Testis (tissue), 2 donors: ENCODE measurements at regions not wholly inside any gene's neighbourhood (a gene's known extent, or its start where the extent isn't known, plus 50 kb on each side); places are given as distances from the start of the nearest gene placed in this dataset.

Source experiments
- DNase-seq: peaks from one replicate; pipeline ENCODE4 v3.0.0-alpha.2; 2019
- H3K27ac ChIP-seq, 2 donors: fragments of 200-600 bp; sonication (generic); one replicate each; pipeline ENCODE4 v1.5.1; 2019
- H3K27me3 ChIP-seq: fragments of 200-600 bp; sonication (generic); one replicate; pipeline ENCODE4 v1.5.1; 2019
- H3K36me3 ChIP-seq: fragments of 200-600 bp; sonication (generic); one replicate; pipeline ENCODE4 v1.5.1; 2017; ENCODE audit warnings: low read depth; ENCODE audit errors: missing control alignments
- H3K4me1 ChIP-seq: fragments of 200-600 bp; sonication (generic); one replicate; pipeline ENCODE4 v1.5.1; 2019
- H3K4me3 ChIP-seq, 2 donors: fragments of 200-600 bp; sonication (generic); one replicate each; pipeline ENCODE4 v1.5.1; 2017 to 2019
- H3K9me3 ChIP-seq: fragments of 200-600 bp; sonication (generic); one replicate; pipeline ENCODE4 v1.5.1; 2017
- POLR2A ChIP-seq: fragments of 450-650 bp; IDR thresholded peaks from one replicate; pipeline ENCODE4 v1.6.1; 2017; ENCODE audit warnings: antibody characterized with exemption, mild to moderate bottlenecking, moderate library complexity
- WGBS, 2 donors: methylation state at CpG; one replicate each; pipeline ENCODE4 v1.1.5; 2018; 5-methylcytosine and 5-hydroxymethylcytosine counted together
- intact Hi-C: fragments of 100-400 bp; cut with DNase I; formaldehyde crosslinking; loops from one replicate; pipeline ENCODE4 v1.15.1; 2023; ENCODE audit warnings: low total_unique reads
- TF ChIP-seq, protein P1 (sequence below), 3 experiments: fragments of 450-650 bp in 2 of 3; fragments of 200-600 bp in 1 of 3; sonication (generic) in 1 of 3; IDR thresholded peaks; one replicate each; pipeline ENCODE4 v1.5.1; 2016 to 2019; ENCODE audit warnings: antibody characterized with exemption in 3 of 3, mild to moderate bottlenecking in 2 of 3, moderate library complexity in 1 of 3

GRCh38 chr7:146004805-146005204 lies 111.8 kb upstream of the CNTNAP2 start:
- no peak for TF ChIP-seq POLR2A
- TF ChIP-seq, protein P1, sequence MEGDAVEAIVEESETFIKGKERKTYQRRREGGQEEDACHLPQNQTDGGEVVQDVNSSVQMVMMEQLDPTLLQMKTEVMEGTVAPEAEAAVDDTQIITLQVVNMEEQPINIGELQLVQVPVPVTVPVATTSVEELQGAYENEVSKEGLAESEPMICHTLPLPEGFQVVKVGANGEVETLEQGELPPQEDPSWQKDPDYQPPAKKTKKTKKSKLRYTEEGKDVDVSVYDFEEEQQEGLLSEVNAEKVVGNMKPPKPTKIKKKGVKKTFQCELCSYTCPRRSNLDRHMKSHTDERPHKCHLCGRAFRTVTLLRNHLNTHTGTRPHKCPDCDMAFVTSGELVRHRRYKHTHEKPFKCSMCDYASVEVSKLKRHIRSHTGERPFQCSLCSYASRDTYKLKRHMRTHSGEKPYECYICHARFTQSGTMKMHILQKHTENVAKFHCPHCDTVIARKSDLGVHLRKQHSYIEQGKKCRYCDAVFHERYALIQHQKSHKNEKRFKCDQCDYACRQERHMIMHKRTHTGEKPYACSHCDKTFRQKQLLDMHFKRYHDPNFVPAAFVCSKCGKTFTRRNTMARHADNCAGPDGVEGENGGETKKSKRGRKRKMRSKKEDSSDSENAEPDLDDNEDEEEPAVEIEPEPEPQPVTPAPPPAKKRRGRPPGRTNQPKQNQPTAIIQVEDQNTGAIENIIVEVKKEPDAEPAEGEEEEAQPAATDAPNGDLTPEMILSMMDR (IDR thresholded peaks at IDR 0.05) = no peak
- no peak overlapping the region for H3K27ac ChIP-seq
- DNase-seq = no peak
- H3K36me3 ChIP-seq = no peaks in the 10 kb centered on the region
- no peaks in the 10 kb centered on the region for H3K4me1 ChIP-seq
- no peaks in the 10 kb centered on the region for H3K27me3 ChIP-seq
- no peak overlapping the region for H3K4me3 ChIP-seq
- 88 to 93% methylated on average over 2 of the region's 2 CpGs for WGBS, 2 donors
- H3K9me3 ChIP-seq = no peaks in the 10 kb centered on the region
- intact Hi-C loops = no loop called here

- Histone ChIP-seq H3K4me3 (no peak overlapping the region), H3K27me3 (no peaks in the 10 kb centered on the region), H3K9me3 (no peaks in the 10 kb centered on the region), H3K4me1 (no peaks in the 10 kb centered on the region), H3K27ac (no peak overlapping the region), H3K36me3 (no peaks in the 10 kb centered on the region)
- DNase-seq = no peak
- no peak for TF ChIP-seq POLR2A
- TF ChIP-seq, protein P1 (IDR thresholded peaks at IDR 0.05) = no peak
- WGBS, 2 donors = 74 to 85% methylated on average over 8 of the region's 8 CpGs
- intact Hi-C loops = no loop called here
Observed at GRCh38 chr7:146002431-146003078, 114.0 kb upstream of the CNTNAP2 start.

DNA sequence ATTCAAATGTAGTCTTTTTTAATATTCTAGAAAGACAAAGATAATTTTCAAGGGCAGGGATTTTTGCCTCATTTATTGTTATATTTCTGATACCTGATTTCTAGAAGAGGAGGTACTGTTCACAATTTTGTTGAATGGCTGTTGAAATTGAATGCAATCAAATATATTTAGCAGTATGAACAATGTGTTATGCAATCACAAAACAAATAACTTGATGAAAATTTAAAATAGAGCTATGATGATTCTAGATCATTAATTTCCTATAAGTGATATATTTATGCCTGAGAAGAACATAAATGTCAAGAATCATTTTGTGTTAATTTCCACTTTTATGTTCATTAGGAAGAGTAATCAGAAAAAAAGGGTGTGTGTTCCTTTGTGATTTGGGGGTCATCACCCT lies 114.6 kb upstream of the CNTNAP2 start:
- no peak overlapping the region for H3K27ac ChIP-seq
- TF ChIP-seq POLR2A = no peak
- TF ChIP-seq, protein P1 (IDR thresholded peaks at IDR 0.05) = no peak
- no peaks in the 10 kb centered on the region for H3K9me3 ChIP-seq

DNA sequence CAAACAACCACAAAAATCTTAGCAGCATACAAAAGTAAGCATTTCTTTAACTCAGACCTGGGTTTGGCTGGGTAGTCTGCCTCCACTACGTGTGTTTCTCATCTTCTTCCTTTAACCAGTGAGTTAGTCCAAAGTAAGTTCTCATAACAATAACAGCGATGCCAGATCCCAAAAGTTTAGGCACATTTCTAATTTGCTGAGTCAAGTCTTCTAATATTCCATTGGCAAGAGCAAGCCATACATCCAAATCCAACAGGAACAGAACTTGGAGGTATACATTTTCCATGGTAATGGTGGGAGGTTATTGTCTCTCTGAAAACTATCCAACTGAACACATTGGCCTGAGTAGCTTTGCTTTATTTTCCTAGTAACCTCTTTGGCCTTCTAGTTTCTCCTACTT lies 115.7 kb upstream of the CNTNAP2 start:
- DNase-seq = no peak
- H3K27me3 ChIP-seq = no peaks in the 10 kb centered on the region
- no peak overlapping the region for H3K4me3 ChIP-seq
- H3K27ac ChIP-seq = no peak overlapping the region
- H3K36me3 ChIP-seq = no peaks in the 10 kb centered on the region
- 83 to 88% methylated on average over 2 of the region's 2 CpGs for WGBS, 2 donors
- TF ChIP-seq POLR2A = no peak
- TF ChIP-seq, protein P1 (IDR thresholded peaks at IDR 0.05) = no peak
- intact Hi-C loops = no loop called here
- H3K4me1 ChIP-seq = no peaks in the 10 kb centered on the region
- H3K9me3 ChIP-seq = no peaks in the 10 kb centered on the region

More for the DNA sequence above, 114.6 kb upstream of the CNTNAP2 start:
- Histone ChIP-seq H3K4me1 (no peaks in the 10 kb centered on the region), H3K4me3 (no peak overlapping the region), H3K36me3 (no peaks in the 10 kb centered on the region), H3K27me3 (no peaks in the 10 kb centered on the region)
- DNase-seq = no peak
- intact Hi-C loops = no loop called here

DNA sequence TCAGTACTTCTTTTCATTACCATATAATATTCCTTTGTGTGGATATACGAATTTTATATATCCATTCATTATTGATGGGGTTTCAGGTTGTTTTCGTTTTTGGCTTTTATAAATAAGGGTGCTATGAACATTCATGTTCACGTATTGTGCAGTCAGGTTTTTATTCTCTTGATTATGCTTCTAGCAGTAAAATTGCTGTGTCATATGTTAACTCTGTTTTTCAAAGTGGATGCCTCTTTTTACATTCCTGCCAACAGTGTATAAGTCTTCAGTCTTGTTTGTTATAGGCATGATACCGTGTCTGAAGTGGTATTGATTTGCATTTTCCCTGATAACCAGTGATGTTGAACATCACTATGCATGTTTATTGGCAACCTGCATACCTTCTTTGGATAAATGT lies 127.1 kb upstream of the CNTNAP2 start:
- H3K27ac ChIP-seq = no peak overlapping the region

More for the DNA sequence above, 127.1 kb upstream of the CNTNAP2 start:
- Histone ChIP-seq H3K4me3 (no peak overlapping the region), H3K27me3 (no peaks in the 10 kb centered on the region), H3K36me3 (no peaks in the 10 kb centered on the region), H3K9me3 (no peaks in the 10 kb centered on the region), H3K4me1 (no peaks in the 10 kb centered on the region)
- no peak for DNase-seq
- 84% methylated on average over 4 of the region's 4 CpGs for WGBS, 2 donors
- TF ChIP-seq, protein P1 (IDR thresholded peaks at IDR 0.05) = no peak
- TF ChIP-seq POLR2A = no peak
- intact Hi-C loops = no loop called here
